ENCODE measurements at regions not wholly inside any gene's neighbourhood (a gene's known extent, or its start where the extent isn't known, plus 50 kb on each side); places are given as distances from the start of the nearest gene placed in this dataset.

DNA sequence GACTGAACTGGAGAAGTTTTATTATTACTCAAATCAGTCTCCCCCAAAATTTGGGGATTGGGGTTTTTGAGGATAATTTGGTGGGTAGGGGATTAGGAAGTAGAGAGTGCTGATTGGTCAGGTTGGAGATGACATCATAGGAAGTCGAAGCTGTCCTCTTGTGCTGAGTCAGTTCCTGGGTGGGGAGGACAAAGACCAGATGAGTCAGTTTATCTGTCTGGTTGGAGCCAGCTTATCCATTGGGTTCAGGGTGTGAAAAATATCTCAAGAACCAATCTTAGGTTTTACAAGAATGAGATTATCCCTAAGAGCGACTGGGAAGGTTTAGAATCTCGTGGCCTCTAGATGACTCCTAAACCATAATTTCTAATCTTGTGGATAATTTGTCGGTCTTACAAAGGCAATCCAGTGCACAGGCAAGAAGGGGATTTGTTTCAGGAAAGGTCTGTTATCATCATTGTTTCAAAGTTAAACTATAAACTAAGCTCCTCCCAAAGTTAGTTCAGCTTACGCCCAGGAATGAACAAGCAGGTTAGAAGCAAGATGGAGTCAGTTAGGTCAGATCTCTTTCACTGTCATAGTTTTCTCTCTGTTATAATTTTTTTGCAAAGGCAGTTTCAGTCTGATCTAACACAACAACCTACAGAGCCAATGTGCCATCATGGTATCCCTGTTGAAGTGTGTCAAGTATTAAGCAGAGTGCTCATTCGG lies 274.5 kb downstream of the SLC7A11 start:
- DNase-seq (ENCODE audit: low read depth in 1 of 2, low spot score in 1 of 2): peak in 1 of 2 experiments; percentile 5

DNA sequence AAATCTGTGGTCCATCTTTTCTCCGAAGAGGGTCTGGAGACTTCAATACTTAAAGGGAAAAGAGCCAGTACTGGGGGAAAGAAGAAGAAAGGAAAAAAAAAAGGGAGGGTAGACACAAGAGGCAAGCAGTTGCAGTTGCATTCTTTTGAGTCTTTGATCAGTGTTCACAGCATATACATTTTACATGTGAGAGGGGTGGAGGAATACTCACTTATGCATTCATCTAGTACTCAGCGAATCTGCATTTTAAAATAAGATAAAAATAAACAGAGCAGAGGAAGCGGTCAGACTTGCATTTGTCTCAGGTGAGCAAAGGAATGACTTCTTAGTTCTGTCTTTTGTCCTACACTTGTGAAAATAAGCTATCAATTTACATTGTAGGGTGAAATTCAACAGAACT lies 275.6 kb downstream of the SLC7A11 start:
- DNase-seq (ENCODE audit: low read depth in 1 of 2, low spot score in 1 of 2): no peak
- no peak overlapping the region for H3K27ac ChIP-seq (replicated peaks)
- TF ChIP-seq, protein P1, sequence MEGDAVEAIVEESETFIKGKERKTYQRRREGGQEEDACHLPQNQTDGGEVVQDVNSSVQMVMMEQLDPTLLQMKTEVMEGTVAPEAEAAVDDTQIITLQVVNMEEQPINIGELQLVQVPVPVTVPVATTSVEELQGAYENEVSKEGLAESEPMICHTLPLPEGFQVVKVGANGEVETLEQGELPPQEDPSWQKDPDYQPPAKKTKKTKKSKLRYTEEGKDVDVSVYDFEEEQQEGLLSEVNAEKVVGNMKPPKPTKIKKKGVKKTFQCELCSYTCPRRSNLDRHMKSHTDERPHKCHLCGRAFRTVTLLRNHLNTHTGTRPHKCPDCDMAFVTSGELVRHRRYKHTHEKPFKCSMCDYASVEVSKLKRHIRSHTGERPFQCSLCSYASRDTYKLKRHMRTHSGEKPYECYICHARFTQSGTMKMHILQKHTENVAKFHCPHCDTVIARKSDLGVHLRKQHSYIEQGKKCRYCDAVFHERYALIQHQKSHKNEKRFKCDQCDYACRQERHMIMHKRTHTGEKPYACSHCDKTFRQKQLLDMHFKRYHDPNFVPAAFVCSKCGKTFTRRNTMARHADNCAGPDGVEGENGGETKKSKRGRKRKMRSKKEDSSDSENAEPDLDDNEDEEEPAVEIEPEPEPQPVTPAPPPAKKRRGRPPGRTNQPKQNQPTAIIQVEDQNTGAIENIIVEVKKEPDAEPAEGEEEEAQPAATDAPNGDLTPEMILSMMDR (IDR thresholded peaks at IDR 0.05; ENCODE audit: insufficient read depth, low read length): no peak
- no peak for TF ChIP-seq POLR2AphosphoS5 (IDR thresholded peaks at IDR 0.05; ENCODE audit: low read depth)
- TF ChIP-seq, protein P2, sequence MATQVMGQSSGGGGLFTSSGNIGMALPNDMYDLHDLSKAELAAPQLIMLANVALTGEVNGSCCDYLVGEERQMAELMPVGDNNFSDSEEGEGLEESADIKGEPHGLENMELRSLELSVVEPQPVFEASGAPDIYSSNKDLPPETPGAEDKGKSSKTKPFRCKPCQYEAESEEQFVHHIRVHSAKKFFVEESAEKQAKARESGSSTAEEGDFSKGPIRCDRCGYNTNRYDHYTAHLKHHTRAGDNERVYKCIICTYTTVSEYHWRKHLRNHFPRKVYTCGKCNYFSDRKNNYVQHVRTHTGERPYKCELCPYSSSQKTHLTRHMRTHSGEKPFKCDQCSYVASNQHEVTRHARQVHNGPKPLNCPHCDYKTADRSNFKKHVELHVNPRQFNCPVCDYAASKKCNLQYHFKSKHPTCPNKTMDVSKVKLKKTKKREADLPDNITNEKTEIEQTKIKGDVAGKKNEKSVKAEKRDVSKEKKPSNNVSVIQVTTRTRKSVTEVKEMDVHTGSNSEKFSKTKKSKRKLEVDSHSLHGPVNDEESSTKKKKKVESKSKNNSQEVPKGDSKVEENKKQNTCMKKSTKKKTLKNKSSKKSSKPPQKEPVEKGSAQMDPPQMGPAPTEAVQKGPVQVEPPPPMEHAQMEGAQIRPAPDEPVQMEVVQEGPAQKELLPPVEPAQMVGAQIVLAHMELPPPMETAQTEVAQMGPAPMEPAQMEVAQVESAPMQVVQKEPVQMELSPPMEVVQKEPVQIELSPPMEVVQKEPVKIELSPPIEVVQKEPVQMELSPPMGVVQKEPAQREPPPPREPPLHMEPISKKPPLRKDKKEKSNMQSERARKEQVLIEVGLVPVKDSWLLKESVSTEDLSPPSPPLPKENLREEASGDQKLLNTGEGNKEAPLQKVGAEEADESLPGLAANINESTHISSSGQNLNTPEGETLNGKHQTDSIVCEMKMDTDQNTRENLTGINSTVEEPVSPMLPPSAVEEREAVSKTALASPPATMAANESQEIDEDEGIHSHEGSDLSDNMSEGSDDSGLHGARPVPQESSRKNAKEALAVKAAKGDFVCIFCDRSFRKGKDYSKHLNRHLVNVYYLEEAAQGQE (IDR thresholded peaks at IDR 0.05; ENCODE audit: insufficient replicate concordance, low read depth): no peak
- TF ChIP-seq SPI1 (IDR thresholded peaks at IDR 0.05; ENCODE audit: borderline replicate concordance, low read depth): no peak
- TF ChIP-seq GABPA (IDR thresholded peaks at IDR 0.05; ENCODE audit: low read depth): no peak
- no peaks in the 10 kb centered on the region for H3K27me3 ChIP-seq (ENCODE audit: insufficient read depth, poor library complexity, severe bottlenecking)
- no peak overlapping the region for H3K4me3 ChIP-seq (replicated peaks; ENCODE audit: insufficient read depth, low read length)

More for the DNA sequence above, 274.5 kb downstream of the SLC7A11 start:
- Histone ChIP-seq H3K4me3 (replicated peaks; ENCODE audit: insufficient read depth, low read length) (no peak overlapping the region), H3K27ac (replicated peaks) (no peak overlapping the region), H3K27me3 (ENCODE audit: insufficient read depth, poor library complexity, severe bottlenecking) (no peaks in the 10 kb centered on the region)
- TF ChIP-seq POLR2AphosphoS5 (IDR thresholded peaks at IDR 0.05; ENCODE audit: low read depth): no peak
- no peak for TF ChIP-seq SPI1 (IDR thresholded peaks at IDR 0.05; ENCODE audit: borderline replicate concordance, low read depth)
- no peak for TF ChIP-seq GABPA (IDR thresholded peaks at IDR 0.05; ENCODE audit: low read depth)
- TF ChIP-seq, protein P2 (IDR thresholded peaks at IDR 0.05; ENCODE audit: insufficient replicate concordance, low read depth): no peak
- TF ChIP-seq, protein P1 (IDR thresholded peaks at IDR 0.05; ENCODE audit: insufficient read depth, low read length): no peak

DNA sequence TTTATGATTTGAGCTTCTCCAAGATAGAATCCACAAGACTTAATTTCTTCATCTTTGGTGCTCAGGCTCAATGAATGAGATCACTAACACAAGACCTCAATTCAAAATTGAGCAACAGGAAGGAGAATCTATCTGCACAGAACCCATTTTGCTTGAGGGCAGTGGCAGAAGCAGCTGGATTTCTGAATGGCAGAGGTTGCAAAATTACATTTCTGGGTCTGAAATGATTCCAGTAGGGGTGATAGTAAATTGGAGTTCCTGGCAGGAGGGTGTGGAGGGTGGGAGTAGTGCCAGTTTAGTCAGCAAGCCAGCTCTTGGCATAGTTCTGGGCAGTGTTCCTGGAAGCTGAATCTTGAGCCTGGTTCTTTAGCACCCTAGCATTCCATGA lies 281.1 kb downstream of the SLC7A11 start:
- DNase-seq (ENCODE audit: low read depth in 1 of 2, low spot score in 1 of 2): peak in 1 of 2 experiments; percentile 2
- Histone ChIP-seq H3K27me3 (ENCODE audit: insufficient read depth, poor library complexity, severe bottlenecking) (no peaks in the 10 kb centered on the region), H3K4me3 (replicated peaks; ENCODE audit: insufficient read depth, low read length) (no peak overlapping the region), H3K27ac (replicated peaks) (no peak overlapping the region)
- TF ChIP-seq, protein P1 (IDR thresholded peaks at IDR 0.05; ENCODE audit: insufficient read depth, low read length): no peak
- TF ChIP-seq, protein P2 (IDR thresholded peaks at IDR 0.05; ENCODE audit: insufficient replicate concordance, low read depth): no peak
- TF ChIP-seq POLR2AphosphoS5 (IDR thresholded peaks at IDR 0.05; ENCODE audit: low read depth): no peak
- no peak for TF ChIP-seq GABPA (IDR thresholded peaks at IDR 0.05; ENCODE audit: low read depth)
- TF ChIP-seq SPI1 (IDR thresholded peaks at IDR 0.05; ENCODE audit: borderline replicate concordance, low read depth): no peak
